ENCODE measurements at regions not wholly inside any gene's neighbourhood (a gene's known extent, or its start where the extent isn't known, plus 50 kb on each side); places are given as distances from the start of the nearest gene placed in this dataset.

- TF ChIP-seq, protein P1, sequence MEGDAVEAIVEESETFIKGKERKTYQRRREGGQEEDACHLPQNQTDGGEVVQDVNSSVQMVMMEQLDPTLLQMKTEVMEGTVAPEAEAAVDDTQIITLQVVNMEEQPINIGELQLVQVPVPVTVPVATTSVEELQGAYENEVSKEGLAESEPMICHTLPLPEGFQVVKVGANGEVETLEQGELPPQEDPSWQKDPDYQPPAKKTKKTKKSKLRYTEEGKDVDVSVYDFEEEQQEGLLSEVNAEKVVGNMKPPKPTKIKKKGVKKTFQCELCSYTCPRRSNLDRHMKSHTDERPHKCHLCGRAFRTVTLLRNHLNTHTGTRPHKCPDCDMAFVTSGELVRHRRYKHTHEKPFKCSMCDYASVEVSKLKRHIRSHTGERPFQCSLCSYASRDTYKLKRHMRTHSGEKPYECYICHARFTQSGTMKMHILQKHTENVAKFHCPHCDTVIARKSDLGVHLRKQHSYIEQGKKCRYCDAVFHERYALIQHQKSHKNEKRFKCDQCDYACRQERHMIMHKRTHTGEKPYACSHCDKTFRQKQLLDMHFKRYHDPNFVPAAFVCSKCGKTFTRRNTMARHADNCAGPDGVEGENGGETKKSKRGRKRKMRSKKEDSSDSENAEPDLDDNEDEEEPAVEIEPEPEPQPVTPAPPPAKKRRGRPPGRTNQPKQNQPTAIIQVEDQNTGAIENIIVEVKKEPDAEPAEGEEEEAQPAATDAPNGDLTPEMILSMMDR (conservative IDR thresholded peaks at IDR 0.05; ENCODE audit: low read length) = no peak
Observed at GRCh38 chr12:88420457-88420856, 159.8 kb downstream of the KITLG start.

DNA sequence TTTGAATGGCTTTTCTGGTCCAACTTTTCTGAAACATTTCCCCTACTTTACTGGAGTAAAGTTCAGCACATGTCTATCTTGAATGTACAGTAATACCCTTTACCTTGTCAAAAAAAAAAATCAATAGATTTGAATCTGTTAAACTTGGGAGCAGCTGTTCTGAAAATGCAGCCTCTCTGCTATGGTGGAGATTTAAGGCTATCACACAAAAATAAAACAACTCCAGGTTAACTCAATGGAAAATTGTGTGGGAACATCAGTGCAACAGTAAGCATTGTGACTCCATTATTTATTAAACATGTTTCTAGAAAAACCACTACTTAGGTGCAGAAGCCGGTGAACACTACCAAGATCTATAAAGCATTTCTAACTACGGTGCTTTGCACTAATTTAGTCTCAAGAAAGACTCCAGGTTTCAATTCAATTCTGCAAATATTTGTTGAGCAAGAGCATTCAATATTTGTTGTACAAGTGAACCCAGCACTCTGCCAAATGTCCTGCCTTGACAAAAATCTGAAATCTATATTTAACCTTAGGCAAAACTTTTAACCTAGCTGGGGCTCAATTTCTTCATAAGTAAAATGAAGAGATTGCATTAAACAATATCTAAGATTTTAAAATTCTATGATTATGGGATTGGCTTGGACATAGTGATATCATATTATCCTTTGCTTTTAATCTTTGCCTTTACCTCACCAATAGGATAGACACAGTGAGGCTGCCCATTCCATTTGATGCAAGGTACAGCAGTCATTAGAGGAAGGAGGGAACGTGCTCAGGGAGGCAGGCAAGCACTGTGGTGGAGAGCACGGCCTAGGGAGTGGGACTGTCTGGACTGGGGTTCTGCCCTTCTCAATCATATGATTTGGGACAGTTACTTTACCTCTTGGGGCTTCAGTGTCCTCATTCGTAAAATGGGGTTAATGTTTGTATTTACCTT lies 155.2 kb downstream of the KITLG start:
- H3K4me3 ChIP-seq (ENCODE audit: low read length) = no peak overlapping the region
- no peak for DNase-seq (ENCODE audit: low read depth)
- TF ChIP-seq, protein P1 (conservative IDR thresholded peaks at IDR 0.05; ENCODE audit: low read length) = no peak

More at GRCh38 chr12:88420457-88420856, 159.8 kb downstream of the KITLG start:
- H3K4me3 ChIP-seq (ENCODE audit: low read length) = no peak overlapping the region
- peak; percentile 92 for DNase-seq (ENCODE audit: low read depth)

GRCh38 chr12:88428350-88428749 lies 151.9 kb downstream of the KITLG start:
- no peak overlapping the region for H3K4me3 ChIP-seq (ENCODE audit: low read length)
- TF ChIP-seq, protein P1 (conservative IDR thresholded peaks at IDR 0.05; ENCODE audit: low read length) = no peak
- no peak for DNase-seq (ENCODE audit: low read depth)

DNA sequence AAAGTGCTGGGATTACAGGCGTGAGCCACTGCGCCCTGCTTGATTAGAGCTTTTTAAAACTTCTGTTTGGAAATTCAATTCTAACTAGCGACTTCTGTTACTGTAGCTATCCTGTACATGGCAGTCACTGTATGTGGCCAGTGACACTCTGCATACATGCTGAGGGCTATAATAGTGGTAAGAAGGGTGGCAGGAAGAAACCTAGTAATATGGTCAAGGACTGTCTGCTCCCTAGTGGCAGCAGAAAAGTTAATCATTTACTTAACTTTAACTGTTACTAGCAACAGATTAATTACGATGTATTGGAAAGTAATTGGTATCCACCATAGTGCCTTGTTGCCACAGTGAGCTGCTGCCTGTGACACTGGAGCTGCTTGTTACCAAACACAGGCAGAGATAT lies 149.0 kb downstream of the KITLG start:
- TF ChIP-seq, protein P1 (conservative IDR thresholded peaks at IDR 0.05; ENCODE audit: low read length) = no peak
- DNase-seq (ENCODE audit: low read depth) = no peak
- no peak overlapping the region for H3K4me3 ChIP-seq (ENCODE audit: low read length)

DNA sequence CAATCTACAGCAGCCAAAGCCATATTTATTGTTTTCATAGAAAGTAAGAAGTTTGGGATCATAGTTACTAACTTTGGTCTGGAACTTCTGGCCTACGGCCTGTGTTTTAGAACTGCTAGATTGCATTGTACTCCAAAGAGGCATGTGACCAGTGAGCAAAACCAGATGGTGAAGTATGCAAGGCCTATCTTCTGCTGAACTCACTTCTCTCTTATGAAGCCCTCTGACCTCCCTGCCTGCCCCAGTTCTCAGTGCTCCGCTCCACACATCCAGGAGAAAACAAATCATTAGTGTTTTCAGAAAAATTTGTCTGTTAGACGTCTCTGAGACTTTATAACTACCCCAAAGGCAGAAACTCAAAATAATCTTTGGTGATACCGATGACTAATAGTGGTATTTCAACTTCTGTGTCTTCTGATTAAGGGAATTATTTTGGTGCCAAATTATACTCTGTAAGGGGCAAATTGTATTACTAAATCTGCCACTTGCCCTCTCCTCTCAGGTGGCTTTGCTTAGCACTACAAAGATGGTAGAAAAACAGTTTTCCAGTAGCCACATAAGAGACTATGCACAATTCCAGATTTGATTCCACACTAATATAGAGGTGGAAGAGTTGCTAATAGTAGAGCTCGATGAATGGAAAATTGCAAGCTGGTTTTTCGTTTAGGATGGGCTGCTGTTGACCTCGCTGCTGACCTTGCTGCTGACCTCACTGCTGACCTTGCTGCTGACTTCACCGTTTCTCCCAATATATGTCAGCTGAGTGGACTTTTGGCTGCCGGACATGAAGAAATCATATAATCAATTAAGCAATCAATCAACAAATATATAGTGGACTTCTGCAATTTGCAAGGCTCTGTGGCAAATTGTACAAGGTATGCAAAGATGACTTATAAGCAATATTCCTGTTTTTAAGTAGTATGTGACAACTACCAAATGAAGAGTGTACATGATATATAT lies 147.5 kb downstream of the KITLG start:
- TF ChIP-seq, protein P1 (conservative IDR thresholded peaks at IDR 0.05; ENCODE audit: low read length) = no peak
- H3K4me3 ChIP-seq (ENCODE audit: low read length) = no peak overlapping the region

GRCh38 chr12:88433997-88434703 lies 146.1 kb downstream of the KITLG start:
- DNase-seq (ENCODE audit: low read depth) = peak; percentile 36
- TF ChIP-seq, protein P1 (conservative IDR thresholded peaks at IDR 0.05; ENCODE audit: low read length) = no peak
- no peak overlapping the region for H3K4me3 ChIP-seq (ENCODE audit: low read length)

More for the DNA sequence above, 147.5 kb downstream of the KITLG start:
- DNase-seq (ENCODE audit: low read depth) = peak; percentile 62
